NCI-H748 (cell line): ENCODE measurements at regions not wholly inside any gene's neighbourhood (a gene's known extent, or its start where the extent isn't known, plus 50 kb on each side); places are given as distances from the start of the nearest gene placed in this dataset.
A peak's percentile ranks its signal among the peaks of the same experiment; 100 is the strongest.

Experiments
- DNase-seq: peaks from one replicate; lab custom pipeline; 2025; ENCODE audit not compliant: unreplicated experiment; lab: John Stamatoyannopoulos, UW

DNA sequence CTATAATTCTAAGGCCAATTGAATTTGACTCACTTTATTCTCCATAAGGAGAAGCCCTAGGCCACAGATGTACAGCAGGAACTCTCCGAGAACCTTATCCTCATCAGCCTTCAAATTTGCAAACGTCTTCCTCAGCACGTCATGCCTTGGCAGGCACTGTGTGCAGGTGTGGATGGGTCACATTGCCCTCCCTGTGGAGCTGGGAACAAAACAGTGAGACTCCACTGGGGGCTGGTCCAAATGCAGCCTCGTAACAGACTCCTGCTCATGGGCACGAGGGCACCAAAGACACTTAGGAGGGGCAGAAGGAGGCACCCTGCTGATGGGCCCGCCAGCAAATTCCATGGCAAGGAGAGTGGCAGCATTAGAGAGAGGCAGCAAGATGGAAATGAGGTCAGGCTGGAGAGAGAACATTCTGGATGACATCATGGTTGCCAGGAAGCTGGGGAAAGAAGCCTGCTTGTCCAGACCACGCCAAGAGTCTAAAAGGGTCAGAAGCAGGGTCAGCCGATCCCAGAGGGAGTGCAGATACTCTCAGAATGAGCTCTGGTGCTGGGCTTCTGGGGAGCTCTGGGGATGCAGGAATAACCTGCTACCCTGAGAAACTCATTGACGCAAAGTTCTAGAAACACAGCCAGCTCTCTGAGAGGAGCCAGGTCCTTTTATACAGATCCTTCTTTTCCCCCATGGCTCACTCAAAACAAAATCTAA, 242.2 kb downstream of the B3GLCT start:
- DNase-seq, result no peak

DNA sequence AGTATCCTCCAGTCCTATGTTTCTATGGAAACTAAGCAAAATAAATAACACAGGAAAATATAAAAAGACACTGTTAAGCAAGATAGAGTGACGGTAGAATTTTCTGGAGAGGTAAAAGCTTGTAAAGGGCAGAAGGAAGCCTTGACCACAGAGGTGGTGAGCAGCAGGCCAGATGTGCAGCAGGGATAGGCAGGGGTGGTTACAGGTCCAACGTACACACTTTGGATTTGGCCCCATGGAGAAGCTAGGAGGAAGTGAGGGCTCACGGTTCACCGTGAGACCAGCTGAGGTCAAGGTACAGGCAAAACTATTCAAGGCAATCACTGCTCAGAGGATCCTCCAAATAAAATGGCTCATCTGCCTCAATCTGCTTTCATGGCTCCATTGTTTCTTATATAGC, 242.8 kb downstream of the B3GLCT start:
- no peak for DNase-seq

DNA sequence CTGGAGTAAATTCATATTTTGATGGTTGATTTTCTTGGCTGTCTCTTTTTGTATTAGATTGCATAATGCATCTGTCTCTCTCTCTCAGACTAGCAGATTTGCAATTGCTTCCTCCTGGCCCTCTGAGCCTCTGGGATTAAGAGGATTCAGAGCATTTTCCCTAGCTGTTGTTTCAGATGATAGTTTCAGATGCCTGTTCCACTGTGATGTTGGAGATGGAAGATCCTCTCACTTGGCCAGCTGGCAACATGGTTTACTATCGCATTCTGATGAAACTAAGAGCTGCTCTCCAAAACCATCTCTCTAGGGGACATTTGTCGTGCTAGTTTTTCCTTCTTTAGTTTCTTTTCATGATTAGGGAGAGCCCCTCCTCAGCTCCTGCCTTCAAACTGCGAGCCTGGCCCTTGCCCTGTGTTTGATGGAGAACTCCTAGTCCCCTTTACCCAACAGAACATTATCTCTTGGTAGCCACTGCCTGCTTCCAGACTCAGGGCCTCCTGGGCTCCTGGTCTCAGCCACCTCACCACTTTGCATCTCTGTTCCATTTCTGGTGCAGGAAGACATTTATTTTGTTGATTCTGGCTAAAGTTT, 244.6 kb downstream of the B3GLCT start:
- no peak for DNase-seq

DNA sequence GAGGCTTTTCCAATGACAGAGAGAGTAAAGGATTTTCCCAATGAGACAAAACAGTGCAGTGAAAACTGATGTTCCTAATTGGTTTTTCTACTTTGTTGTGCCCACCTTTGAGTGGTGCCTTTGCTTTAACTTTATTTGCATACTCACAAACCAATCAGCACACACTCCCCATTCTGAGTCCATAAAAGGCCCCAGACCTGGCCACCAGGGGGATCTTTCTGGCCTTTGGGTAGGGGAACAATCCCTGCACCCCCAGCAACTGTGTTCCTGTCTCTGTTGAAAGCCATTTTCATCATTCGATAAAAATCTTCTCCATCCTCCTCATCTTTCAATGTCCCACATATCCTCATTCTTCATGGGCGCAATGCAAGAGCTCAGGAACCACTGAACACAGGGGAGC, 252.8 kb downstream of the B3GLCT start:
- DNase-seq, result no peak

- no peak for DNase-seq
Observed at GRCh38 chr13:31455581-31455980, 255.8 kb downstream of the B3GLCT start.

- DNase-seq, result no peak
Observed at GRCh38 chr13:31456056-31456455, 256.3 kb downstream of the B3GLCT start.

GRCh38 chr13:31460061-31460460, 260.3 kb downstream of the B3GLCT start:
- no peak for DNase-seq

GRCh38 chr13:31461923-31462322, 262.1 kb downstream of the B3GLCT start:
- no peak for DNase-seq

DNA sequence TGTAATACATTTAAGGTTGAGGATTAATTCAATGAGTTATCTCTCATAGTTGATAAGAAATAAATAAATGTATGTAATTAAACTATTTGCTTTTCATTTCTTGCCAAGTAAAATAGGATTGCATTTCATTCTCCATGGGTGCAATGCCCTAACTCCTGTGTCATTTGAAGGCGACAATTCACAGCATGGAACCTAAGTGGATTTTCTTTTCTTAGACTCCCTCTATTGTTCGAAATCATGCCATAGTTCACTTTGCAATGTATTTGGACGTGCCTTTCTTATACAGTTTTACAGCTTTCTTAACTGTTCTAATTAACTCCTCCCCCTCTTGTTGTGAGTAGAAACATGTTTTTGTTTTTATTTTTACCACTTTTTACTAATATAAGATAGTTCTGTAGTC, 263.0 kb downstream of the B3GLCT start:
- no peak for DNase-seq

DNA sequence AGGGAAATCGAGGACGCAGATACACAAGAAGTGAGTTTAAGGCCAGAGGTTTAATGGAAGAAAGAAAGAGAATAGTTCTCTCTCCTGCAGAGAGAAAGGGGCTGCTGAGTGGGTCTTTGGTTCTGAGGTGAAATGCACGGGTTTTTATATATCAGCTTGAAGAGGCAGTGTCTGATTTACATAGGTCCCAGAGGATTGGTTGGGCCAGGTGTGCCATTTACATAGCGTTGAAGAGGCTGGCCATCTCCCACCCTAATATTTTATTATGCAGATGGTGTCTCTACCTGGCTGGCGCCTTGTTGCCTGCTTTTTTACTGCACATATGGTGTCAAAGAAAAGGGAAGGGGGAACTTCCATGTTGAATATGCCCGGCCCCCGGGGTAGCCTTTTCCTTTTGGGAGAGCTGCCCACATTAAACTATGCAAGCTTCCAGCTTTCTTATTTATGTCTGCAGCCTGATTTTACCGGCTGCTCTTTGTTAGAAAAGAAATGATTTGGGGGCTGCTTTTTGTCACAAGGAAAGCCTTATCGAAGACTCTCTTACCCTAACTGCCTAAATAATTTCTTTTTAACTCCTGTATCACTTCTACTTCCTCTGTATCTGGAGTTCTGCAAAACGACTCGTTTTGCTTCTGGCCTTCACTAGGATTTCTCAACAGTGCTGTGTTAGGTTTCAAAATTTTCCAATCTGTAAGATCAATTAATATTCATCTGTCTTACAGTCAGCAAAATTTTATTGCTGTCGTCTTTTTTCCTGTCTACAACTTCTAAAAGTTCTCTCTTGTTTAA, 268.5 kb downstream of the B3GLCT start:
- peak; percentile 78 for DNase-seq

GRCh38 chr13:31469377-31469776, 269.6 kb downstream of the B3GLCT start:
- no peak for DNase-seq

DNA sequence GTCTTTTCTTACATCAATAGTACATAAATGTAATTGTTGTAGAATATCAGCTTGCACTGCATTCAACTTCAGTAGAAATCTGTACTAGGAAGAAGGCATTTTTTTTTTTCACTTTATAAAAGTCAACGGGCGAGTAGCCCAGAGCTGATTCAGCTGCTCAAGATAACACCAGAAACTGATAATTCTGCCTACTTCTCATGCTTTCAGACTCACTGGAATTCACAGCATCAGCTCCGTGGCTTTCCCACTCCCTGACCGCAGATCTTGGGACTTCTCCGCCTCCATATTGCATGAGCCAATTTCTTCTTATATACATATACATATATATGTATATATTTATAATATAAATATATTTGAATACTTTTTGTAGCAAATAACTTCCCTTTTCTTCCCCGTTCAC, 263.1 kb upstream of the RXFP2 start:
- DNase-seq, result no peak

DNA sequence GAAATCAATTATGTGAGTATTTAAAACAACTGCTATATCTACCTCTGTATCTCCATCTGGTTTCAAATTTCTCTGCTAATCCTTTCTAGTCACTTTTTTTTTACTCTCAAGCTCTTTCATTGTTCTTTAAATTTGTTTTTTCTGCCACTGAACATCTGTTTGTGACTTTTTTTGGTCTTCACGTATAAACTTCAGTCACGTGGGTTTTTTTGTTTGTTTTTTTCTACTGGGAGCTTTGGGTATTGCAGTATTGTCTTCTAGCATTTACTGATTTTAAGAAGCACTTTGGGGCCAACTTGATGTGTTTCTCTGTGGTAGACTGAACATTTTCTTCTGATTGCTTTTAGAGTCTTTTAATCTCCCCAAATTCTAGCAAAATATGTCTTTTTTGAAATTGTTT, 262.6 kb upstream of the RXFP2 start:
- no peak for DNase-seq

- DNase-seq, result no peak
Observed at GRCh38 chr13:31477961-31478360, 261.4 kb upstream of the RXFP2 start.

- DNase-seq, result peak; percentile 82
Observed at GRCh38 chr13:31485183-31485582, 254.1 kb upstream of the RXFP2 start.

DNA sequence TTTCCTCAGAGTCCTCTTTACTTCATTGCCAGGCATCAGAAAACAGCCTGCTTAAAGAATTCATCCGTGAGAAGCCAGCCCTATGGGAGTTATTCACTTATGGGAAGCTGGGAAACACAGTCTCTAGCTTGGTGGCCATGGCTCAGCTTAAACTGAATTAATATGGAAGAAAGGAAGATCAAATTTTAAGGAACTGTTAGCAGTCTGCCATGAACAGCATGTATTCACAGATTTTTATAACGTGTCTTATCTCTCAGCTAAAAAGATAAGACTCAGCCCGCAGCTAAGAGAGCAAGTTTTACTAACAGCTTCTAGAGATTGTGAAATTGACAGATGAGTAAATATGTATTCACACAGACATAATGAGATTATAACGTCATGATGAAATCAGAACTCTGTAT, 253.7 kb upstream of the RXFP2 start:
- peak; percentile 33 for DNase-seq

DNA sequence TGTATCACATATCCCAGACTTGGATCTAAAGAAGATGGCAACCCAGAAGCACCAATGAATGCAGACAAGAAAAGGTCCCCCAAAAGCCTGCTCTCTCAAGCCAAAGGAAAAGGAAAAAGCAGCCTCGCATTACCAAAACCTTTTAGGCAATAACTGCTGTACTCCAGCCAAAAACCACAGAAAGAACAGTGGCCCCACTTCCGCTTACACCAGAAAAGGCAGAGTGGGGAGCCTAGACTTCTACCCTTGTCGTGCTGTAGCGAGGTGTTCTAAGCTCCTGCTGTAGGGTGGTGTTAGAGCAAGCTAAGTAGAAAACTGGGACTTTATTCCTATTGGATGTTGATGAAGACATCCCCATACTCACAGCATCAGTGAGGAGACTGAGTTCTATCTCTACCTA, 244.0 kb upstream of the RXFP2 start:
- no peak for DNase-seq

- DNase-seq, result no peak
Observed at GRCh38 chr13:31499274-31499673, 240.1 kb upstream of the RXFP2 start.

- DNase-seq, result no peak
Observed at GRCh38 chr13:31503626-31504025, 235.7 kb upstream of the RXFP2 start.

DNA sequence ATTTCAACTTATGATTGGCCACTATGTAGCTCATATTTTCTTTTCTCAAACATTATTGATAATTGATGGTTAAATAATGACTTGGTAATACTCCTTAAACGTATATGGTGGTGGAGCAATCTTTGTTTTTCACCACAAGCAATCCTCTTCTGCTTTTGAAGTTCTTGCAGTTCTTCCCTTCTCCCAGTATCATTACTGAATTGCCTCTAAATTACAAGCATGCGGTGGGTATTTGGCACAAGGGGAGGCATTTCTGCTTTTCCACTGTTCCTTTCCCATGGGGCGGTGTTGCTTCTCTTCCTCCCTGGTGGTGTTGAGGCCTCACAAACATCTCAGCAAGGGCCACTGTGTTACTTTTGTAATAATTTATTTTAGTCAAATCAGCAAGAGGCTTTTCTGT, 234.4 kb upstream of the RXFP2 start:
- no peak for DNase-seq

DNA sequence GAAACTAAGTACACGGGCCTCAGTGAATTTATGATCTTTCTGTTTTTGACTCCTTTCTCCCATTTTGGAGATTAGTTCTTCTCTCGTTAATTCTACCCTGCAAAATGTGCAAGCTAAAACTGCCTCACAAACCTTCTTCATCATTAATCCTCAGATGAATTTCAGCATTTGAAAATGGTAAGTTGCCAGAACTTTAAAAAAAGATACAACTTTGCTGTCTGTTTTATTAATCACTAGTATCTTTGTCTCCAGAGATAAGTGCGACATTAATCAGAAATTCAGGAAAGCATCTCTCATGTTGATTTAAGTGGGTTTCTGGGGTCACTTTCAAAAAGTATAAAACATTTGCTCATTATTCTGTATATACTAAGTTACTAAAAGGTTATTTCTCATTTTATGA, 227.0 kb upstream of the RXFP2 start:
- DNase-seq, result no peak

DNA sequence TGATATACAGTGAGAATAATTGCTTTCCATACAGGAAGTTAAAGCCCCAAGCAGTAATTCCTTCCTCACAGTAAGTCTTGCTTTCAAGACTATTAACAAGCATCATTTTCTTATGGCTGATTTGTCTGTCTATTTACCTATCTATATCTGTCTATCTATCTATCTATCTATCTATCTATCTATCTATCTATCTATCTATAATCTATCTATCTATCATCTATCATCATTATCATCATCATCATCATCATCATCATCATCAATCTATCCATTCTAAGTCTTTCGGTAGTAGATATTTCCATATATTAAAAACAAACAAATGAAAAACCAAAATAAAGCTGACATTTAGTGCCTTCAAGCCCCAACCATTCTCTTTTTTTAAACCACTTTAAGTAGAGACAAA, 224.4 kb upstream of the RXFP2 start:
- no peak for DNase-seq
